HepG2 (cell line): ENCODE measurements at regions not wholly inside any gene's neighbourhood (a gene's known extent, or its start where the extent isn't known, plus 50 kb on each side); places are given as distances from the start of the nearest gene placed in this dataset.

Experiments
- ATAC-seq: fragments of 200-7000 bp; cut with Tn5 transposase; 3 replicates; pipeline ENCODE4 v1.9.1; 2020; ENCODE audit warnings: mild to moderate bottlenecking, moderate library complexity
- BruUV-seq: library from RNA; stranded (reverse); fragments of 400-500 nt; replicated peaks from 2 replicates; lab custom pipeline; 2021; lab: Mats Ljungman, UMichigan
- CTCF ChIA-PET: fragments of 300-600 bp; formaldehyde crosslinking; extraction: SDS; loops from one replicate; lab custom pipeline; 2021; ENCODE audit warnings: low total read pairs, inconsistent platforms, low intra/inter-chr PET ratio; lab: Yijun Ruan, JAX
- POLR2A ChIA-PET: fragments of 350-600 bp; sonication (Branson Sonifier 250); formaldehyde crosslinking; loops from one replicate; lab custom pipeline; 2020; ENCODE audit warnings: antibody characterized with exemption, inconsistent platforms; lab: Yijun Ruan, JAX
- DNase-seq: peaks from one replicate; pipeline ENCODE4 v3.0.0-alpha.2; 2015; ENCODE audit warnings: low spot score
- FAIRE-seq: peaks from 3 replicates; lab custom pipeline; 2011; peaks lifted over from hg19 to GRCh38; lab: Jason Lieb, UNC
- H2AFZ ChIP-seq: one replicate; pipeline ENCODE4 v1.6.1; 2011; ENCODE audit warnings: low read length, inconsistent platforms
- H3K27ac ChIP-seq: fragments of 300-600 bp; 3 replicates; pipeline ENCODE4 v1.8.0; 2011; ENCODE audit warnings: mixed run types, mild to moderate bottlenecking, mixed read lengths, low read length, inconsistent platforms; ENCODE audit not compliant: insufficient read depth; ENCODE audit errors: extremely low read length
- H3K27me3 ChIP-seq, 2 experiments: fragments of 200-600 bp in 1 of 2; 2 replicates in 1 of 2; 3 replicates in 1 of 2; pipeline versions ENCODE4 v1.6.0 to v1.8.0; 2011; ENCODE audit warnings: low read length in 2 of 2, mild to moderate bottlenecking in 2 of 2, moderate library complexity in 2 of 2, inconsistent platforms in 1 of 2; ENCODE audit not compliant: insufficient read depth in 2 of 2, control insufficient read depth in 1 of 2
- H3K36me3 ChIP-seq, 2 experiments: fragments of 200-600 bp in 1 of 2; replicated peaks in 1 of 2; 2 replicates in 1 of 2; 3 replicates in 1 of 2; pipeline versions ENCODE4 v1.5.1 to v1.8.0; 2011; ENCODE audit warnings: low read length in 2 of 2, inconsistent platforms in 1 of 2; ENCODE audit not compliant: insufficient read depth in 2 of 2, control insufficient read depth in 1 of 2
- H3K4me1 ChIP-seq: 2 replicates; pipeline ENCODE4 v1.5.1; 2012; ENCODE audit warnings: low read length, inconsistent platforms; ENCODE audit not compliant: insufficient read depth
- H3K4me2 ChIP-seq: 2 replicates; pipeline ENCODE4 v1.6.0; 2011; ENCODE audit warnings: low read depth, low read length, inconsistent platforms
- H3K4me3 ChIP-seq, 3 experiments: fragments of 200-600 bp in 1 of 3; sonication (generic), shearing (Covaris generic) in 1 of 3; replicated peaks in 1 of 3; 2 replicates each; pipeline ENCODE4 v1.5.1; 2011 to 2016; ENCODE audit warnings: low read length in 3 of 3, inconsistent platforms in 2 of 3, low read depth in 2 of 3, mild to moderate bottlenecking in 2 of 3, control low read depth in 1 of 3, mixed read lengths in 1 of 3; ENCODE audit not compliant: insufficient read depth in 1 of 3
- H3K79me2 ChIP-seq: one replicate; pipeline ENCODE4 v1.6.1; 2011; ENCODE audit warnings: low read length, inconsistent platforms; ENCODE audit not compliant: insufficient read depth
- H3K9ac ChIP-seq: 2 replicates; pipeline ENCODE4 v1.6.0; 2011; ENCODE audit warnings: mild to moderate bottlenecking, low read depth, low read length, inconsistent platforms; ENCODE audit not compliant: insufficient read depth
- H3K9me3 ChIP-seq: 2 replicates; pipeline ENCODE4 v1.5.1; 2012; ENCODE audit warnings: mild to moderate bottlenecking, low read length
- H4K20me1 ChIP-seq: 2 replicates; pipeline ENCODE4 v1.6.0; 2011; ENCODE audit warnings: inconsistent platforms, mild to moderate bottlenecking, low read length, moderate library complexity; ENCODE audit not compliant: insufficient read depth
- BRCA1 ChIP-seq: sonication (generic); formaldehyde crosslinking; IDR thresholded peaks from 2 replicates; pipeline ENCODE4 v1.4.0; 2020; ENCODE audit warnings: missing genetic modification reagents
- NFIB ChIP-seq: sonication (generic); formaldehyde crosslinking; IDR thresholded peaks from 2 replicates; pipeline ENCODE4 v1.9.0; 2021; ENCODE audit warnings: missing genetic modification reagents, mild to moderate bottlenecking, borderline replicate concordance
- POGZ ChIP-seq: sonication (generic); formaldehyde crosslinking; IDR thresholded peaks from 2 replicates; pipeline ENCODE4 v1.4.0; 2020; ENCODE audit warnings: mild to moderate bottlenecking, missing genetic modification reagents
- TGIF2 ChIP-seq: IDR thresholded peaks from 2 replicates; pipeline ENCODE4 v1.6.1; 2016; ENCODE audit warnings: control low read depth, missing compliant biosample characterization
- ZNF354B ChIP-seq: sonication (generic); formaldehyde crosslinking; IDR thresholded peaks from 2 replicates; pipeline ENCODE4 v1.8.0; 2022; ENCODE audit warnings: mild to moderate bottlenecking, missing genetic modification reagents
- ZNF367 ChIP-seq: sonication (generic); formaldehyde crosslinking; IDR thresholded peaks from 2 replicates; pipeline ENCODE4 v1.4.0; 2020; ENCODE audit warnings: missing genetic modification reagents, borderline replicate concordance
- ZNF547 ChIP-seq: sonication (generic); formaldehyde crosslinking; IDR thresholded peaks from 2 replicates; pipeline ENCODE4 v1.5.1; 2020; ENCODE audit warnings: mild to moderate bottlenecking, missing genetic modification reagents
- ZNF619 ChIP-seq: sonication (generic); formaldehyde crosslinking; IDR thresholded peaks from 2 replicates; pipeline ENCODE4 v1.4.0; 2020; ENCODE audit warnings: mild to moderate bottlenecking, missing genetic modification reagents
- ZNF652 ChIP-seq: IDR thresholded peaks from 2 replicates; pipeline ENCODE4 v1.6.1; 2016; ENCODE audit warnings: low read depth, borderline replicate concordance
- ZNF816 ChIP-seq: sonication (generic); formaldehyde crosslinking; IDR thresholded peaks from 2 replicates; pipeline ENCODE4 v1.8.0; 2022; ENCODE audit warnings: missing genetic modification reagents, mild to moderate bottlenecking, borderline replicate concordance
- WGBS: methylation state at CpG from one replicate; pipeline ENCODE4 v1.1.6; 2017; ENCODE audit warnings: low lambda C conversion rate; 5-methylcytosine and 5-hydroxymethylcytosine counted together
- in situ Hi-C: cut with HindIII; loops from 2 replicates; pipeline ENCODE4 v1.10.0; 2017; ENCODE audit warnings: low pct_unique_long_range_greater_than_20kb; ENCODE audit not compliant: extremely low pct_ligation_motif_present
- intact Hi-C: fragments of 100-400 bp; cut with micrococcal nuclease; formaldehyde crosslinking; loops from one replicate; pipeline ENCODE4 v1.10.0; 2022; ENCODE audit not compliant: unreplicated experiment
- TF ChIP-seq, protein P1 (sequence below): sonication (generic); formaldehyde crosslinking; IDR thresholded peaks from 2 replicates; pipeline ENCODE4 v1.4.0; 2020; ENCODE audit warnings: missing genetic modification reagents, borderline replicate concordance

GRCh38 chrX:42149765-42150164 lies 226.4 kb upstream of the CASK start:
- in situ Hi-C loops = no loop called here
- Histone ChIP-seq H3K4me2 (no peak overlapping the region), H2AFZ (no peak overlapping the region), H3K4me1 (no peaks in the 10 kb centered on the region), H3K36me3 (no peaks in the 10 kb centered on the region), H3K79me2 (no peaks in the 10 kb centered on the region), H3K9me3 (no peaks in the 10 kb centered on the region), H4K20me1 (no peaks in the 10 kb centered on the region), H3K4me3 (no peak overlapping the region), H3K27me3 (no peaks in the 10 kb centered on the region), H3K27ac (no peak overlapping the region), H3K9ac (no peak overlapping the region)
- ChIA-PET CTCF (no interaction called here), POLR2A (no interaction called here)
- FAIRE-seq (no peak), ATAC-seq (no peak), DNase-seq (no peak)
- TF ChIP-seq ZNF652 (CRISPR knock-in tag) (0 out of 2 replicates have a peak, but pooled peaks have one; percentile 27), NFIB (CRISPR knock-in tag) (no peak), TGIF2 (CRISPR knock-in tag) (no peak)
- BruUV-seq = no TSS peak
- intact Hi-C loops = no loop called here
- 40% methylated on average over 1 of the region's 4 CpGs for WGBS

GRCh38 chrX:42149281-42149680 lies 225.9 kb upstream of the CASK start:
- Histone ChIP-seq H3K9me3 (no peaks in the 10 kb centered on the region), H3K79me2 (no peaks in the 10 kb centered on the region), H3K4me2 (no peak overlapping the region), H3K27me3 (no peaks in the 10 kb centered on the region), H3K9ac (no peak overlapping the region), H3K4me3 (no peak overlapping the region), H3K27ac (no peak overlapping the region), H4K20me1 (no peaks in the 10 kb centered on the region), H3K36me3 (no peaks in the 10 kb centered on the region)
- 97% methylated on average over 2 of the region's 2 CpGs for WGBS
- BruUV-seq = no TSS peak
- intact Hi-C loops (no loop called here), in situ Hi-C loops (no loop called here)
- ATAC-seq (no peak), DNase-seq (no peak)
- no peak for TF ChIP-seq BRCA1
- TF ChIP-seq, protein P1, sequence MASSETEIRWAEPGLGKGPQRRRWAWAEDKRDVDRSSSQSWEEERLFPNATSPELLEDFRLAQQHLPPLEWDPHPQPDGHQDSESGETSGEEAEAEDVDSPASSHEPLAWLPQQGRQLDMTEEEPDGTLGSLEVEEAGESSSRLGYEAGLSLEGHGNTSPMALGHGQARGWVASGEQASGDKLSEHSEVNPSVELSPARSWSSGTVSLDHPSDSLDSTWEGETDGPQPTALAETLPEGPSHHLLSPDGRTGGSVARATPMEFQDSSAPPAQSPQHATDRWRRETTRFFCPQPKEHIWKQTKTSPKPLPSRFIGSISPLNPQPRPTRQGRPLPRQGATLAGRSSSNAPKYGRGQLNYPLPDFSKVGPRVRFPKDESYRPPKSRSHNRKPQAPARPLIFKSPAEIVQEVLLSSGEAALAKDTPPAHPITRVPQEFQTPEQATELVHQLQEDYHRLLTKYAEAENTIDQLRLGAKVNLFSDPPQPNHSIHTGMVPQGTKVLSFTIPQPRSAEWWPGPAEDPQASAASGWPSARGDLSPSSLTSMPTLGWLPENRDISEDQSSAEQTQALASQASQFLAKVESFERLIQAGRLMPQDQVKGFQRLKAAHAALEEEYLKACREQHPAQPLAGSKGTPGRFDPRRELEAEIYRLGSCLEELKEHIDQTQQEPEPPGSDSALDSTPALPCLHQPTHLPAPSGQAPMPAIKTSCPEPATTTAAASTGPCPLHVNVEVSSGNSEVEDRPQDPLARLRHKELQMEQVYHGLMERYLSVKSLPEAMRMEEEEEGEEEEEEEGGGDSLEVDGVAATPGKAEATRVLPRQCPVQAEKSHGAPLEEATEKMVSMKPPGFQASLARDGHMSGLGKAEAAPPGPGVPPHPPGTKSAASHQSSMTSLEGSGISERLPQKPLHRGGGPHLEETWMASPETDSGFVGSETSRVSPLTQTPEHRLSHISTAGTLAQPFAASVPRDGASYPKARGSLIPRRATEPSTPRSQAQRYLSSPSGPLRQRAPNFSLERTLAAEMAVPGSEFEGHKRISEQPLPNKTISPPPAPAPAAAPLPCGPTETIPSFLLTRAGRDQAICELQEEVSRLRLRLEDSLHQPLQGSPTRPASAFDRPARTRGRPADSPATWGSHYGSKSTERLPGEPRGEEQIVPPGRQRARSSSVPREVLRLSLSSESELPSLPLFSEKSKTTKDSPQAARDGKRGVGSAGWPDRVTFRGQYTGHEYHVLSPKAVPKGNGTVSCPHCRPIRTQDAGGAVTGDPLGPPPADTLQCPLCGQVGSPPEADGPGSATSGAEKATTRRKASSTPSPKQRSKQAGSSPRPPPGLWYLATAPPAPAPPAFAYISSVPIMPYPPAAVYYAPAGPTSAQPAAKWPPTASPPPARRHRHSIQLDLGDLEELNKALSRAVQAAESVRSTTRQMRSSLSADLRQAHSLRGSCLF (CRISPR knock-in tag) = no peak
- no peak for TF ChIP-seq ZNF547 (CRISPR knock-in tag)
- TF ChIP-seq ZNF816 = no peak
- no peak for TF ChIP-seq ZNF354B
- no peak for TF ChIP-seq ZNF367 (CRISPR knock-in tag)
- TF ChIP-seq POGZ (CRISPR knock-in tag) = no peak
- TF ChIP-seq ZNF619 (CRISPR knock-in tag) = no peak
- TF ChIP-seq, all 625 proteins: peak for 0
- Histone ChIP-seq H3K4me1 (no peaks in the 10 kb centered on the region), H2AFZ (no peak overlapping the region)
- no peak for FAIRE-seq
- ChIA-PET CTCF (no interaction called here), POLR2A (no interaction called here)
